NCI-H2029 treated with DMSO at 0.1 percent for 48 hours (cell line): ENCODE measurements at regions not wholly inside any gene's neighbourhood (a gene's known extent, or its start where the extent isn't known, plus 50 kb on each side); places are given as distances from the start of the nearest gene placed in this dataset.

Experiments
- DNase-seq: peaks from one replicate; lab custom pipeline; 2025; lab: John Stamatoyannopoulos, UW

DNA sequence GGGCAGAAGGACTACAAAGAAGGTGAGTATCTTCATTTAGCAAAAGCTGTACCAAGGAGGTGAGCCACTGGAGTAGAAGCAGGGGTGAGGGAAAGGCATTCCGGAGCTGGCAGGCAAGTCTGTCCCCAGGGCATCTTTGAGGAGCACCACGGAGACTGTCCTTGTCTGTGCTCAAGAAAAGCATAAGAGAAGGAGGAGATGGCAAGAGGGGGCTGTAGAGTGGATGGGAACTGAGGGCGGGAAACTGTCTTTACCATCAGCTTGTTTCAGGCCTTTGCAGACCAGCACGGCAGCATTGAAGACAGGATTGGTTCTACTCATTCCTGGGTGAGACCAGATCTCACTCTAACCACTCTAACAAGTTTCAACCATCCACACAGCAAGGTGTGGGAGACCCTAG lies 355.8 kb downstream of the AJAP1 start:
- DNase-seq, result no peak

GRCh38 chr1:5009376-5010065 lies 355.1 kb downstream of the AJAP1 start:
- DNase-seq, result no peak

GRCh38 chr1:5005171-5005570 lies 350.8 kb downstream of the AJAP1 start:
- no peak for DNase-seq

GRCh38 chr1:5002676-5003075 lies 348.3 kb downstream of the AJAP1 start:
- no peak for DNase-seq

- no peak for DNase-seq
Measured at GRCh38 chr1:5001466-5001865, 347.1 kb downstream of the AJAP1 start.

DNA sequence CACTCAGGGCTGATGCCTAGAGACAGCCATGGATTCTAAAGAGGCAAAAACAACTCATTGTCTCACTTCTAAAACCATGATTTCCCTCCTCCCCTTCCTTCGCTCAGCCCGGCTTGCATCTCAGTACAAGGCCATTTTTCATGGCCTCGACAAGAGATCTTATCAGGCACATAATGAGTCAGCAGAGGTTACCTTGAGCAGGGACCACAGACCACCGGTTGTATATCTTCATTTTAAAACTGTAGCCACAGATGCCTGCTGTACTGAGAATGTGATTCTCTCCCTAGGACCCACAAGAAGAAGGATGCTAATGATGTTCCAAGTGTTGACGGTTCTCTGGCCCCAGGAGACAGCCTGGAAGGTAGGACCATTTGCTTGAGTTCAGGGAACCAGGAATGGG lies 331.9 kb downstream of the AJAP1 start:
- no peak for DNase-seq

DNA sequence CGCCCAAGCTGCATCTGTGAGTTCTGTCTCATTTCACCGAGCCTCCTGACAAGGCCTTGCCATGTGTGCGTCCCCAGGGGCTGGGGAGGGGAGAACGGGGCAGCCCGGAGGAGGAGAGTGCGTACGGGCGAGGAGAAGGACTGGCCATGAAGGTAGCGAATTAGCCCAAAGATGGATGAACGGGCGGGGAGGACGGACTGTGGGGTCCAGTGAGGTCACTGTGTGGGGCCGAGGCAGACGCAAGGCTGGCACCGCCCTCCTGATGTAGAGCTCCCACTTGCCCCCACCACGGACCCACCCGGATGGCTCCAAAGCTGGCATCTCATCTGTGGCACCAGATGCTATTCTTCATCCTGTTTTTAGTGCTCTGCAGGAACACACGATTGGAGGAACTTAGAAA lies 330.4 kb downstream of the AJAP1 start:
- DNase-seq, result no peak

DNA sequence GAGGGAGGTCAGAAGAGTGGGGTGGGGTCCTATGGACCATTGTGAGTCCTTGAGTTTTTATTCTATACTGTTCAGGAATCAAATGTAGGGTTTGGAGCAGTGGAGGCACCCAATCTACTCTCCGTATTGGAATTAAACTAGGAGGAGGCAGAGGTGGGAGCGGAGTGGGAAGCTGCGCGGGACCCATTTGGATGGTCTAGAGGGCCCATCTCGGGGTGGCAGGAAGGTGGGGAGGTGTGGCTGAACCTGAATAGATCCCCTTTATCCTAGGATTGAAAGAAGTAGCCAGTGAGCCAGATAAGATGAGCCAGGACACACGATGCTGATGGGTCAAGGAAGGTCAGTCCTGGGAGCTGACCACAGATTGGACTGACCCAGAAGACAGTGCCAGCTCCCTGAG lies 325.8 kb downstream of the AJAP1 start:
- no peak for DNase-seq

GRCh38 chr1:4978660-4979390 lies 324.4 kb downstream of the AJAP1 start:
- DNase-seq, result no peak

GRCh38 chr1:4977701-4978100 lies 323.3 kb downstream of the AJAP1 start:
- no peak for DNase-seq

DNA sequence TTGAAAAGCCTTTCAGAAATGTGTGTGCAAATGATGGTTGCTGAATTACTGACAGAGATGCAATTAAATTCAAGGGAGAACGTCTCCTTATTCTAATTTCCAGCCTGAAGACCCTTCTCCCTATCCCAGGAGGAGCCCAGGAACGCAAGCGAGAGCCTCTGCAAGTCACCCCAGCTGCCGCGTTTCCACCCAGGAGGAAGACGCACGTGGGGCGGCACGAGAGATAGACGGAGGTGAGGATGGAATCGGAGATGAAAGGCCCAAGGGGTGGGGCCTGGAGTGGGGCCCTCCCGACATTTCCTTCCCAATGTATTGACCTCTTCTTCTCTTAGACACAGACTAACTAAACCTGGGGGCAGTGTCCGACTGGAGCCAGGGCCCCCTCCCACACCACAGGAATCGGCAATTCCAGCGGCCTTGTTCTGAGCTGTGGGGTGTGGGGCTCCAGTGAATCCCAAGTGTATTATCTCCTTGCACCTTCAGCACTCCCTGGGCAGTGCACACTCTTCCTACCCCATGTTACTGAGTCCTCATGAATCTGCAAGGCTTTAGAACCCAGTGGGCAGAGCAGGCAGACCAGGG lies 322.5 kb downstream of the AJAP1 start:
- DNase-seq, result no peak

DNA sequence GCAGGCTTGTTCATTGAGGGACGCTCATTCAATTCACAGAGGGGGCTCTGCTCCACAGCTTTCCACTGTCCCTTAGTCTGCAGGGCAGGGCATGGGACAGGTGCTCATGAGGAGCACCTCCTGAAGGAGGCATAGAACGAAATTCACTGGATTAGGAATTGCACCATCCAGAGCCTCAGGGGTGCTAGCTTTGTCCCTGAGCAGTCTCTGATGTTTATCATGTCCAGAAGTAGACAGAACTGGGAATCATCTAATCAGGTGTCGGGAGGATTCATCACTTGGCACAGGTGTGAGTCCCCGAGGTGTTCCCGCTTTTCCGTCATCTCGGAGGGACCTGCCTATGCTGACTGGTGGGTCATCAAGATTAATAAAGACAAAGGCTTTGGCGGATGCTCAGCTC lies 321.4 kb downstream of the AJAP1 start:
- no peak for DNase-seq

DNA sequence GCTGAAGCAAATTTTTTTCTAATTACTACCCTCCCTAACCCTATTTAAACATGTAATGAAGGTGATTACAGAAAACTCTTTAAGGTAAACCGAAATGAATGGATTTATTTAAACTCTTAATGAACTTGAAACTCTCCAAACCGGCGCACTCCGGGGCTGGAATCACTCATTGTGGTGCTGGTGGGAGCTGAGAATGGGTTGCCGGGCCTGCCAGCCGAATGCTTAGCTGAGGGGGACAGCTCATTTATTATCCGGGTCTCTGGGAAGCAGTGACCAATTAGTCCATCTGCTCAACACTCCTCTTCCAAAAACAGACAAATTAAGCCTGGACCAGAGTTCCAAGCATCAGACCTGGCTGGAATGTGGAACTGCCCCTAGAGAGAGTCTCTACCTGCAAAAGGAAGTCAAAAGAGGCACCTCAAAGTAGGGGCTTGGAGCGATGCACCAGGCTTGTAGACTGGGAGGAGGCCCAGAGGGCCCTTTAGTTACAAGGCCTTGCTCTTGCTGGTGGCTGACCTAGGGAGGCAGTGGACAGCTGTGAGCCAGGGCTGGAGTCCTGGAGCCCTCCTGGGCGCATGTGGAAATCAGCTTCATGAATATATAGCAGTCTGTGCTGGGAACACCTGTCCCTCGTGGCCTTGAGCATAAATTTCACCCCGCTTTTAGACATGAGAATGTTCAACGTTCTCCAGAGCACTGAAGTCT lies 320.7 kb downstream of the AJAP1 start:
- no peak for DNase-seq

DNA sequence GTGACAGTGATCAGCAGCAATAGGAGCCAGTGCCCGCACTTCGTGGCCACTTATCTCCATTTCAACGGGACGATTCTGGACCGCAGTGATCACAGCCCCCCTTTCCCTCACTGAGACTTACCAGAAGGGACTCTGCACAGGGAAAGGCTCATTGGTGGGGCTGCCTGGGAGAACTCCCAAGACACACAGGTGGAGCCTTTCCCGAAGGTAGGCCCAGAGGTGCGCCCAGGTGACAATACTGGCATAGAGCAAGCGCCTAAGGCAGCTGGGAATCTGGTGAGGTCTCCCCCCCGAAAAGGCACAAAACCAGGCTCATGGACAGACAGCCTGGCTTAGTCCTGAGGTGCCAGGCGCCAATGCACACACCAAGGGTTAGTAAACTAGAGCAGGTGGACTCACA lies 318.9 kb downstream of the AJAP1 start:
- DNase-seq, result no peak

DNA sequence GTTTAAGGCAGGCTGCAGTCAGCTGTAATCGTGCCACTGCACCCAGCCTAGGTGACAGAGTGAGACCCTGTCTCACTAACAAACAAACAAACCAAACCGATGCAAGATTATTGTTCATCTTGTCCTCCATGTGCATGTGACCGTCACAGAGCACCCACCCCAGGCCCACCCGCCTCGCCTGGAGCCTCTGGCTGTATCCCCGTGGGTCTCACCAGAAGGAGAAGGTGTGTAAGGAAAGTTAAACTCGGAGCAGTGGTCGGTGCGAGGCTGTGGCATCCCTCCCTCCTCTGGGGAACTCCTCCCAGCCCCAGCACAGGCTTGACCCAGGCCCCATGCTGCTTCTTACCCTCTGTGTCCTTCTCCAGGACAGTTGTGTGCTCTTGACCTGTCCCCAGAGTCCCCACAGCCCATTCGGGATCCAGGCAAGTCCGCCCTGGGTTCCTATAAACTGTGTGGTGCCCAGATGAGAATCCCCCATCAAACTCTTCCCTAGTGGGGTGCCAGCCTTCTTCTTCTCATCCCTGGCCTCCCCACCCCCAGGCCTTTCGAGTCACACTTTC lies 318.4 kb downstream of the AJAP1 start:
- DNase-seq, result no peak

GRCh38 chr1:4971666-4972065 lies 317.3 kb downstream of the AJAP1 start:
- DNase-seq, result no peak

- no peak for DNase-seq
Measured at GRCh38 chr1:4970532-4970931, 316.1 kb downstream of the AJAP1 start.

GRCh38 chr1:4969556-4970129 lies 315.2 kb downstream of the AJAP1 start:
- no peak for DNase-seq

DNA sequence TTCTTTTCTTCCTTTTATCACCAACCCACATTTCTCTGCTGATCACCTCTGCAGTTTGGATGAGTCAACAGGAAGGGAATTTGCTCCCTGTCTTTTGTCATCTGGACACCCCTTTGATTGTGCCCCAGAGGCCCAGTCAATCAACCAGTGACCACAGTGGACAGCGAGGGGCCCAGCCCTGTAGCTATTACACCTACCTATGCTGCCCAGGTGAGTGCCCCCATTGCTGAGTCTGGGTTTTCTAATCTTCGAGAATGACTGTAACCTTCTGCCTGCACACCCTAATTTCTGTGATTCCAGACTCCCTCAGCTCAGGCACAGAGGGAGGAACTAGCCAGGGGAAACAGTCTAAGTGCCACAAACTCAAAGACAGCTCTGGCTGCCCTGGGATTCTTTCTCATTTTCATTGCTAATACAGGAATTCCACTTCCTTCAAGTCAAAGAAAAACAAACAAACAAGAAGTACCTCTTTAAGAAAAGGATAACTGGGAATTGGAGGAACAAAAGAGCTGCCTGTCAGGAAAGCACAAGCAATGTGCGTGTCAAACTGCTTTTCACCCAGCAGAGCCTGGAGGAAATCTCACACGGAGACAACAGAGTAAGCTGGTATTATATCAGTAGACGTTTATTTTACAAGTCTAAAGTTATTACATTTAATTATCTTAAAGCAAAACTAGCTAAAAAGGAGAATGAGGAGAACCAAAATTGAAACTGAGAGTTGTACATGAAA lies 311.1 kb downstream of the AJAP1 start:
- DNase-seq, result no peak

- DNase-seq, result no peak
Measured at GRCh38 chr1:4964634-4965345, 310.4 kb downstream of the AJAP1 start.

GRCh38 chr1:4963251-4963650 lies 308.8 kb downstream of the AJAP1 start:
- DNase-seq, result no peak
